Mesenteric fat pad (tissue), 1 donor: ENCODE measurements at regions not wholly inside any gene's neighbourhood (a gene's known extent, or its start where the extent isn't known, plus 50 kb on each side); places are given as distances from the start of the nearest gene placed in this dataset.

Source experiments
- DNase-seq: peaks from one replicate; pipeline ENCODE4 v3.0.0-alpha.2; 2020; ENCODE audit warnings: low spot score
- donor health status: DM: yes; HTN: yes; CAD: no.

DNA sequence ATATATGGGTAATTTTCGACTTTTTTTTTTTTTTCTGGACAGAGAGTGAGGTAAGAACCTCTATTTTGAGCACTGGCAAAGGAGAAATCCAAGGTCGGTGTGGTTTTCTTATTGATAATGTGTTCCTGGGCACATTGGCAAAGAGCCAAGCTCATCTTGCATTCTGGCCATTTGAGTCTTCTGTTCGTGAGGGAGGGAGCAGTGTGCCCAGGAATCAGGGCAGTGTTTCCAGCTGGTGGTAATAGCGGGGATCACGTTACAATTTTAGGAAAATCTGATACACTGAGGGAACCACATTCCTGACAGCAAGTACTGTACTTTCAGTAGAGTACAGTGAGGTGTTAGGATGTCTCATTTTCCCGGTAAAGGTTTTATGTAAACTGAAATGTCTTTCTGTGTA lies 442.3 kb upstream of the MAP3K7 start:
- no peak for DNase-seq

DNA sequence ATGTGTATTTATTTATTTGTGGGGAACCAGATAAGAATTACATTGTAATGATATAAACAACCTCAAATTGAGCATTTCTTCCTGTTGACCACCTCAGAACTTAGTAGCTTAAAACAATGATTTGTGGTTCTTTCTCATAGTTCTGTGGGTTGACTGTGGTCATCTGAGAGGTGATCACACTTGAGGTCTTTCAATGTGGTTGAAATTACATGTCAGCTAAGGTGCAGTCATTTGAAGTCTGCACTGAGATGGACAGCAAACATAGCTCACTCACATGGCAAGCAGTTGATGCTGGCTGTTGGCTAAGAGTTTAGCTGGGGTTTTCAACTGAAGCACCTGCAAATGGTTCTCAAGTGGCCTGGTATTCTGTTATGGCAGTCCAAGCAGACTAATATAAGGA lies 436.7 kb upstream of the MAP3K7 start:
- DNase-seq, result no peak

DNA sequence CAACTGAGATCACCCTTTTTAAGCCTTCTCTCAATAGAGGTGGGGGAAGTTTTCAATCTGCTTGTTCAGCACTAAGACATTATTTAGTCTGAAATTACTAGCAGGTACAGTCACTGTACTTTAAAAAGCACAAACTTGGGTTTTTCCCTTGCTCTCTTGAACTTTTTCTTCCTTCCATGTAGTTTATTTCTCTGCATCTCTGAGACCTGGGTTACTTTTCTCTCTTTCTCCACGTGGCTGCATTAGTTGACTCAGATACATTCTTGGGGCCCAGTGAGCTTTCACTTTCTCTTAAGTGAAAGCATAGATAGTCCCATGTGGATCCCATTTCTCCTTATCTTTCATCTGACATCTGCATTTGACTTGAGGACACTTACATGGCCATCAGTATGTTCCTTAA lies 433.9 kb upstream of the MAP3K7 start:
- DNase-seq, result no peak

DNA sequence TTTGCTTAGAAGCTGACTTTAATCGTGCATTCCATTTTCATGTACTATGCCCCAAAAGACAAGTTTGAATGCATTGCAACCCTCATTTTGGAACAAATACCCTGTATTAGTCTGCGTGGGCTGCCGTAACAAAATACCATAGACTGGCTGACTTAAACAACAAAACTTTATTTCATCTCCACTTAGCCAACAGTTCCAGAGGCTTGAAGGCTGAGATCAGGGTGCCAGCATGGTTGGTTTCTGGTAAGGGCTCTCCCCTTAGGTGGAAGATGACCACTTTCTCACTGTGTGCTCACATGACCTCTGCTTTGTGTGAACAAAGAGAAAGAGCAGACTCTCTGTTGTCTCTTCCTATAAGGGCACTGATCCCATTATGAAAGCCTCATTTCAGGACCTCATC lies 431.7 kb upstream of the MAP3K7 start:
- DNase-seq, result no peak

DNA sequence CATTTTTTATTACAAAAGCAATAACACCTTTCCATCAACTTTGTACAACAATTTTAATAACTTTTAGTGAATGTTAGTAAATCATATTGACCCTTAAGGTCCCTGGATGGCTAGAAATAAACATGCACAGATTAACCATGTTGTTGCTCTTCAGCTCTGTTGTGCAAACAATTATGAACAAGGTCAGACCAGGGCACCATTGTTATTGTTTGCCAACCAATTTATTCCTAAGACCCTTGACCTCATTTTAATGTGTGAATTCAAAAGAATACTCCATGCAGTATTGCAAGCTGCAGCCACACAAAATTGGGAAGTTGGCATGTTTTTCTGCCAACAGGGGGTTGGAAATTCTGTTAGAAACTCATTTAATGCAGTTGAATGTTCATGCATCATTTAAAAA lies 426.6 kb upstream of the MAP3K7 start:
- DNase-seq, result no peak

DNA sequence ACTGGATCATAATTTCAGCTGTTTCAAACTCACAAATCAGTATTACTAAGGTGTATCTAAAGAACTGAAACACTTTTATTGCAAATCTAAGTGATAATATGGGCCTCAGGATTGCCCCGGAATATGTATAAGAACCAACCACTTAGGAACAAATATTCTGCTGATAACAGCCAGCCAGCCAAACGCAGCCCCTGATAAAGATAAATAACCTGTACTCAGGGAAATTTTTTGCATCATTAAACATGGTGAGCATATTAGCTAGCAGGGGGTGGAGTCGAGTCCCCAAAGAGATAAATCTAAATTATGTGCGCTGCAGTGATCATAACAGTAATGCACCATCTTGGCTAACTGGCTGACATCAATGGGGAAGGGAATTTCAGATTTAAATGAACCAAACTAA lies 410.2 kb upstream of the MAP3K7 start:
- DNase-seq, result no peak

DNA sequence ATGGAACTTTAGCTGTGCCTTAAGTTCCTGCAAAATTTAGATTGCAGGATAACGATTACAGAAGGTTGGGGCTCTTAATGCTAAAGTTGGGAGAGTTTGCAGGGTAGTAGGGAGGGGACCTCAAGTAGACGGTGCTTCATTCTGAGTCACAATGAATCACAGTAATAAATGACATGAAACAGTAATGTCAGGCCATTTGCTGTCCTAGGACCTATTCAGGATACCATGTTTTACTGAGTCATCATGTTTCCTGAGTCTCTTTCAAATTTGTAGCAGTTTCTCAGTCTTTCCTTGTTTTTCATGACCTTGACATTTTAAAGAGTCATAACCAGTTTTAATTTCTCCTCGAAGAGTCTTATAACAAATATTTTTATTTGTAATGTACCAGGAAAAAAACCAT lies 406.9 kb upstream of the MAP3K7 start:
- DNase-seq, result no peak

DNA sequence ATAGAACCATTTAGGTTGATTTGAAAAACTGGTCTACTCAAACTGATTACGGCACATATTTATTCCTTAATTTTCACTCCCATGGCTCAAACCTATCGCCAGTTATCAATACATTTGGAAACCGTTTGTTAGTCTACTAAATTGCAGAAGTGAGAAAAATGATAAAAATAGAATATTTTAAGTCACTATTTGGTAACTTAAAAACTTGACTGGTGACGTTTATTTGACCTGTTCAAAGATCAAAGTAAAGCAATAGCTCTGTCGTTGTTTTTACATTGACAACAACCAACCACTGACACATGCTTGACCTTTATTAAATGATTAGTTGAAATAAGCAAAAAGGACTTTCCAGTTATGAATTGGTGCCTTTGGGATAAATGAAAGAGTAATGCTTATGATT lies 402.9 kb upstream of the MAP3K7 start:
- DNase-seq, result no peak

DNA sequence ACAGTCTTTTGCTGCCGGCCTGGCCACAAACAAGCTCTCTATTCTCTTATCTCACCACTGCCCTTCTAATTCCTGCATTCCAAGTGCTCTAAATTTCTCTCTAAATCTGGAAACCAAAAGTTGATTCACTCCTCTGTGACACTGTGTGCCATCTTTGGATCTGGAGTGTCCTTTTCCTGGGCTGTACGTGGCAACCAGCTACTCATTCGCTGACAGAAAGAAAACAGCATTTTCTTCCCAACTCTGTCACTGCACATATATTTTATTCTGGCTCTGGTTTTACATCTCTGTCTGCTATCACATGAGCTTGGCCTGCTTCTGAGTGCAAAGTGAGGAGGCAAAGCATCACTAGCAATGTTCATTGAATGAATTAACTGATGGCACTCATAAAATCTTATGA lies 397.2 kb upstream of the MAP3K7 start:
- DNase-seq, result no peak

DNA sequence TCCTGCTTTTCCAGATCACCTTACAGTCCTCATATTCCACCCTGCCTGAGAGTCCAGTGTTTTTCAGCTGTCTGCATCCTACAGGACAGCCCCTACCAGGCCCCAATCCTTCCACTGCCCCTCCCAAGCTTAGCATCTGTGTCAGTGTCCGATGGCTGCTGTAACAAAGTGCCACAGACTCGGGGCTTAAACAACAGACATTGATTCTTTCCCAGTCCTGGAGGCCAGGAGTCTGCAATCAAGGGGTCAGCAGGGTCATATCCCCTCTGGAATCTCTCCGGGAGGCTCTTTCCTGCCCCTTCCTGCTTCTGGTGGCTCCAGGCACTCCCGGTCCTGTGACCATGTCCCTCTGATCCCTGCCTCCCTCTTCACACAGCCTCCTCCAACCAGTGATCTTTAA lies 396.6 kb upstream of the MAP3K7 start:
- DNase-seq, result no peak

DNA sequence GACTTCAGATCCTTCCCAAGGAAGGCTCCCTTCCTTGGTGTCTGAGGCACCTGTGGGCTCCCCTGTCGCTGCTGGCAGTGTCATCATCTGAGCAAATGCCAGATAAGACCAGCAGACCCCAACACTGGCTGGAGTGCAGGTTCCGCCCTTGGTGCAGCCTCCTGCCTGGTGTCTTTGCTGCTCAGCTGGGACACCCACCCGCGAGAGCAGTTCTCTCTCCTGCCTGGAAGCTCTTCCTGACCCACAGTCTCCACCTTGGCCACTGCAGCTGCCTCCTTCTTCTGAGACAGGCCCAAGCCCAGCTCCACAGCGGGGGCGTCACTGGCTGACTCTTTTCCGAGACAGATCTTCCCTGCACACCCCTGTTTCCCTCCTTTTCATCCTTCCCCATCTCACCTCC lies 395.7 kb upstream of the MAP3K7 start:
- DNase-seq, result no peak

DNA sequence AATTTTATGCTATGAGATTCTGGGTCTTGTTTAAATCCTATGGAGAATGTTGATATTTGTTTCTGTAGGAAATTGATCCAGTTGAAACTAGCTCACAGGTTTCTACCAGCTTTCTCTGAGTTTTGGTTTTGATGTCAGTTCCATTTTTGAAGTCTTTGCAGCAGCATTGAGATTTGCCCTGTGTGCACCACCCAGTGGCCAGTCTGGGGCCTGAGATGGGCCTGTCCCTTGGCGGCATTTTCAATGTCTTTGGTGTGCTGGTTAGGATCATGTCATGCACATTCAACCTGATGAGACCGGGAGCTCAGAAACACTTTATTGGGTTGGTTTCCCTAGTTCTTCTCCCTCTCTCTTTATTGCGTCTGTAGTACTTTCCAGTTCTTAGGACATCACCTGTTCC lies 395.2 kb upstream of the MAP3K7 start:
- no peak for DNase-seq

DNA sequence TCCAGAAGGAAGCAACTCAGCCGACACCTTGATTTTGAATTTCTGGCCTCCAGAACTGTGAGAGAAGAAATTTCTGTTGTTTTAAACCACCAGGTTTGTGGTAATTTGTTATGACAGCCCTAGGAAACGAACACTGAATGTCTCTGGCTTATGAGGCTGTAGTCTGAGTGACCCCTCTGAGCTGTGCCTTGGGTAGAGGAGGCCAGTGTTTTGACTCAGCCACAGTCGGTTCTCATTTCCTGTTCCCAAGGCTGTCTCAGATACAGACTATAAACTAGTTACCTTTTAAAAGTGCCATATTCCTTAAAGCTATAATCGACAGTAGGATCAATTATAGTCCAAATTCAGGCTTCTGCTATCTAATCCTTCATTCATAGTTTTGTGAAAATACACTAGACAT lies 391.2 kb upstream of the MAP3K7 start:
- no peak for DNase-seq

DNA sequence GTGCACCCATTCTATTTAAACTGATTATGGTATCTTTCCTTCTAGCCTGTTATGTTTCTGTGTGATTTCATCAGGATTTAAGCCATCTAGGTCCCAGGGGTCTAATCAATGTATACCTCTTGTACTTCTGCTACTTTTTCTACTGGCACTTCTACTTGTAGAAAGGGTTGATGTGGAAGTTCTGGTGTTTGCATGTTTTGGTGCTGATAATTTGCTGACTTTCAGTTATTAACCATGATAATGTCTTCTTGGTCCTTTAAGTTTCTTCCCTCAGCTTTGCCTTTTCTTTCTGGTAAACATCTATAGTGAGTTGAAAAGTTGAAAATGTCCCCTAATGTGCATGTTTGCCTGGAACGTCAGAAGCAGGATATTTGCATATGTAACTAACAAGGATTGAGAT lies 390.6 kb upstream of the MAP3K7 start:
- DNase-seq, result no peak

DNA sequence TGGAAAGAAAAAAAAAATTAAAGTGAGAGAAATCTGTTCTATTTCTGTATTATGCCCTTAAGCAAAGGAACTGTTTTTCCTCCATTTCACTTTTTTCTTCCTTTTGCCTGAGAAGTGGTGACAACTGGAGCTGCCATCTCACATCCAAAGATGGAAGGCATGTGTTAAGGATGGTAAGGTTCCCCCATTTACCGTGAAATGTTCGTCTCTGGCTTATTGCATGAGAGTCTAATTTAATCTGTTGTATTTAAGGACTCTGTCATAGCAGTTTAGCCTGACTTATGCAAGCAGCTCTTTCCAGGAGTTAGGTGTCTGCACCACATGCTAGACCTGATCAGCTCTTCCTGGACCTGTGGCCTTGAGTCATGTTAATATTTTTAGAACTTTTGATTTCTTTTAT lies 389.5 kb upstream of the MAP3K7 start:
- no peak for DNase-seq

DNA sequence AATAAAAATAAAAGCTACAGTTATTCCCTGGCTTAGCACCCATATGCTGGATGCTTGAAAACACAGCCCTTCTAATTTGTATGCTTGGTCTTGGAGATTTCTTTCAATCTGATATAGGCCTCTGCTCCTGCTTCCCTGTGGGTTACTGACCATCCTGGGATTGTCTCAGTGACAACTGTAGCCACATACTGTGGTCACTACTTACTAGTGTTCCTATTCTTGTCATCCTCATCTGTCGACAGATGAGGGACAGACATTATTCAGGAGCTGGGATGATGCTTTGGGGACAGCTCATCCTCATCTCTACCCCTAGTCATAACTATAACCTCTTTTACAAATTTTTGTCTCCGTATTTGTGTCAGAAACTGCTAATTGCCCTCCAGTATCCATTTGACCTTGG lies 388.9 kb upstream of the MAP3K7 start:
- no peak for DNase-seq

DNA sequence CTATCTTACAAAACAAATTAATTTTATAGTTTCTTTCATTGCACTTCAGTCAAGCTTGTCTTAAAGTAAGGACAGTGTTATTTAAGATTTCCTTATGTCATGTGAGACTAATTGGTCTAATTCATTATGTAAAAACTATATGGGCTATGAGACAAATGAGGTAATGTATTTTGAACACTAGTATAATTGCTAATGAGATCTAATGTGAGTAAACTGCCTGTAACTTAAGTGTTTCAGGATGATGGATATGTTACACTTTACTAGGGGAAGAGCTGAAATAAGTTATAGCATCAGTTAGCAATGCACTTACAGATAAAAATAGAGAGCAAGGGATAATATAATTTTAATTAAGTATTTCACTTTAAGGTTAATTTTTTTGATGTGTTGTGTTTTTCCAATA lies 386.3 kb upstream of the MAP3K7 start:
- no peak for DNase-seq

DNA sequence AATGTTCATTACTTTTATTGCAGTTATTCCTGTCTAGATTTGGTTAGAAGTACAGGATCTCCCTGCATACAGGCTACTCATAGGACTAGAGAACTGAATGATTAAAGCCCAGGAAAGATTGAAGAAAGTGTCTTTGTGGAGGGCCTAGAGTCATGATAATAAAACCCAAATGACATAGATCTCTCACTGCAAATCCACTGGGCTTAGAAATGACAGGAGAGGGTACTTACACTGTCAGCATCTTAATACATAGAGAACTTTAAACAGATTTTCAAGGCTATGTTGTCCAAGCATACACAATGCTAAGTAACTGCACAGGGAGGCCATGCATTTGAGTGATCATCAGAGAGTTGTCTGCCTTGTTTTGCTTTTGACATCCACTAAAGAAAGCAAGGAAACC lies 383.8 kb upstream of the MAP3K7 start:
- no peak for DNase-seq

DNA sequence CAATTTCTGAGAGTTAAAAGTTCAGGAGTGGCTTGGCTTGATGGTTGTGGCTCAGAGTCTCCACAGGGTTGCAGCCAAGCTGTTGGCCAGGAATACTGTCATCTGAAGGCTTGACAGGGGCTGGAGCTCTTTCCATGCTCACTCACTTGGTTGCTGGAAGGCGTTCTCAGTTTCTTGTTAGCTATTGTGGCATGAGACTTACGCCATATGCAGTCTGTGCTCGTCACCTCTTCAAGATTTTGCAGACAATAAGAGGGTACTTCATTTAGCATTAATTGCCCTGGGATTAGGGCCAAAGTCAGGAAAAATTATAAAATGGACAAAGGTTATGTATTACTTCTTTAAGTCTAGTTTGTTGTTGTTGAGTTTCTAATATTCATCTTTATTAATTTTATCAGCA lies 380.6 kb upstream of the MAP3K7 start:
- no peak for DNase-seq

DNA sequence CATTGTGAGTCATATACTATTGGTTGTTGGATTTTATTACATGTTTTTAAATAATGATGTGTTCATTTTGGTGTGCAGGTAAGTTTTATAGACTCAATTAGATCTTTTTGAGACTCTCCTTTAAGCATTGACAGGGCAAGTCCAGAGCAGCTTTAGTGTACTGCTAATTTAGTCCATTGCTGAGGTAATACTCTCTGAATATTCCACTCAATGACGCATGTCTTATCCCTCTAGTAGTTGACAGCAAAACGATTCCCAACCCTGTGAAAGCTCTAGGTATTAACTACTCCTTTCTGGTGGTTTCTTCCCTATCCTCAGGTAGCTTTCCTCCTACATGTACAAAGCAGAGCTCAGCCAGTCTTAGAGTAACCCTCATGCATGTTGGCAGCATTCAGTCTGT lies 373.5 kb upstream of the MAP3K7 start:
- DNase-seq, result no peak

DNA sequence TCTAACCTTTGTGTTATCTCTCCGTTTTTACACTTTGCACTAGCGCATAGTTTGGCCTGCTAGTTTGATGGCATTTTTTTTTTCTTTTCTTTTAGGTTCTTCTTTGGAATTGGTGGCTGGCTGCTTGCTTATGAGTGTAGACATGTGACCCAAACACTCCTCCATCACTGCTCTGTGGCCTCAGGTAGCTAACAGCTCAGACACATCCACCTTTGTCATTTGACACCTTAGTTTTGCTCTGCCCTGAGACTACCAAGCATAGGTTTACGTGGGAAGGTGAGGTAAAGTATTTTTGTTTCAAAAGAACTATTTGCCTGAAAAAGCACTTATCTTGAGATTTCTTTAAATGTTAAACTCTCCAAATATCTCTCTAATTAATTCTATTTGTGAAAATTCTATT lies 368.4 kb upstream of the MAP3K7 start:
- DNase-seq, result no peak

DNA sequence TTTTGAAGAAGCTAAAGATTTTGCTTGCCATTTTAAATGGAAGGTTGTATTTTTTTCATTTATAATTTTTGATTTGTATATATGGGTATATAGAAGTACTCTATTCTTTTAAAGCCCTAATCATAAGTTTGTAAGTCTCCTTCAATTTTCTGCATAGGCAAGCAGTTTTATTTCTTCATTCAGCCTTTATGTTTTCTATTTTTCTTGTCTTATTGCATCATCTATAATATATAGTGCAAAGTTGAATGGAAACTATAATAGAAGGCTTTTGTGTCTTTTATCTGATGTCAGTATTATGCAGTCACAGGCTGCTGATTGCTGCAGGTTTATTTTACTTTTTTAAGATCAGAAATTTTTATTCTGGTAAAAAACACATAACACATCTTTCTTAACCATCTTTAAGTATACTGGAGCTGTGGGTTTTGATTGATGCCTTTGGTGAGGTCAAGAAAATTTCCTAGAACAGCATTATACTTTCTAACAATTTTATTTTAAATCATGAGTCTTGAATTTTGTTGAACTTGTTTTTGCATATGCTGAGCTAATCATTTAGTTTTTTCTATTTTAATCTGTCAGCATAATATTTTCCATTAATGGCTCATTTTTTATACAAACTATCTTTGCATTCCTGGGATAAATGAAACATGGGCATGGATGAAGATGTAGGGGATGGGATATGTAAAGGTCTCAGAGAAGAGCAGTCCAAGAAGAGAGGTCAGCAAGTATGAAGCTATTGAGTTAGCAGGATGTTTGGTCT lies 366.7 kb upstream of the MAP3K7 start:
- DNase-seq, result no peak

DNA sequence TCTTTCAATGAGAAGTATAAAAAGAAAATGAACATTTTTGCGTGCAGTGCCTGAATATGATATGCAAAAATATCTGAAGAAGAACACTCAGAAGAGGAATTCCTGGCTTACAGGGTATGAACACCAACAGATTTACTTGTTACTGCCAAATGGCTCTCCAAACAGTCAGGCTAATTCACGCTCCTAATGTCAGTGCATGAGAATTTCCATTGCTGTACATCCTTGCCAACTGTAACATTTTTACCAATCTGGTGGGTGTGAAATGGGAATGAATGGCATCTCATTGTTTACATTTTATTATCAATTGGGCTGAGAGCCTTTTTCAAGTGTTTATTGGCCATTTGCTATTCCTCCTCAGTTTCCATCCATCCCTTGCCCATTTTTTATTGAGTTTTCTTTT lies 365.3 kb upstream of the MAP3K7 start:
- DNase-seq, result no peak

DNA sequence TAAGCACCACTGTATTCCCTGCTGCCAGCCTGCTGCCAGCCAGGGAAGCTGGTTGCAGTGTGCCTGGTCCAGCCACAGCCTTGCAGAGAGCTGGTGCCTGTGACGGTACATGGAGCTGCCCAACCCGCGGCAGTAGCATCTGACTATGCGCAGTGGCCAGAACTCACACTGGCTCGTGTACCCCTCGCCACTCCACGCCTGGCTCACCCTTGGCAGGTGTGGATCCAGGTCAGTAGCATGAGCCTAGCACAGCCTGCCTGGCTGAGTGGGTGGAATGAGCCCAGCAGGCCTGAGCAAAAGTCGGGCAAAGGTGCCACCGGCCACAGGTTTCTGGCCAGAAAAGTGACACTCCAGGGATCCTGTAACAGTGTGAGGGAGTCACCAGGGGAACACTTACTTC lies 361.7 kb upstream of the MAP3K7 start:
- DNase-seq, result no peak
